GM23338 (cell line): ENCODE measurements at regions not wholly inside any gene's neighbourhood (a gene's known extent, or its start where the extent isn't known, plus 50 kb on each side); places are given as distances from the start of the nearest gene placed in this dataset.

ENCODE experiments used
- ATAC-seq: fragments of 200-7000 bp; cut with Tn5 transposase; 3 replicates; pipeline ENCODE4 v1.9.1; 2020
- DNase-seq: peaks from one replicate; pipeline ENCODE4 v3.0.0-alpha.2; 2015; ENCODE audit warnings: low spot score
- H2AFZ ChIP-seq: fragments of 200-600 bp; sonication (generic); 2 replicates; pipeline ENCODE4 v1.8.0; 2016; ENCODE audit warnings: antibody characterized with exemption, mild to moderate bottlenecking, moderate library complexity
- H3F3A ChIP-seq: fragments of 200-600 bp; sonication (generic); replicated peaks from 2 replicates; pipeline ENCODE4 v1.8.0; 2017; ENCODE audit warnings: antibody characterized with exemption, mixed run types, low read depth
- H3K27ac ChIP-seq: fragments of 200-600 bp; sonication (generic); 2 replicates; pipeline ENCODE4 v1.6.1; 2016; ENCODE audit warnings: low read depth
- H3K27me3 ChIP-seq: fragments of 200-600 bp; sonication (generic); 2 replicates; pipeline ENCODE4 v1.8.0; 2016; ENCODE audit warnings: mild to moderate bottlenecking, mixed run types, moderate library complexity; ENCODE audit not compliant: insufficient read depth
- H3K36me3 ChIP-seq: fragments of 200-600 bp; sonication (generic); 2 replicates; pipeline ENCODE4 v1.8.0; 2016; ENCODE audit warnings: mild to moderate bottlenecking; ENCODE audit not compliant: insufficient read depth
- H3K4me1 ChIP-seq: fragments of 200-600 bp; sonication (generic); 2 replicates; pipeline ENCODE4 v1.8.0; 2016; ENCODE audit warnings: mild to moderate bottlenecking, moderate library complexity; ENCODE audit not compliant: insufficient read depth
- H3K4me2 ChIP-seq: fragments of 200-600 bp; sonication (generic); 2 replicates; pipeline ENCODE4 v1.7.1; 2017; ENCODE audit warnings: mixed run types
- H3K4me3 ChIP-seq: fragments of 200-600 bp; sonication (generic); 2 replicates; pipeline ENCODE4 v1.6.1; 2016; ENCODE audit warnings: mixed run types
- H3K79me2 ChIP-seq: fragments of 200-600 bp; sonication (generic); replicated peaks from 2 replicates; pipeline ENCODE4 v1.8.0; 2017; ENCODE audit warnings: mild to moderate bottlenecking; ENCODE audit not compliant: insufficient read depth
- H3K9me2 ChIP-seq: fragments of 200-600 bp; sonication (generic); 2 replicates; pipeline ENCODE4 v1.8.0; 2017; ENCODE audit not compliant: insufficient read depth
- H4K20me1 ChIP-seq: fragments of 200-600 bp; sonication (generic); replicated peaks from 2 replicates; pipeline ENCODE4 v1.8.0; 2017; ENCODE audit warnings: mild to moderate bottlenecking; ENCODE audit not compliant: insufficient read depth
- H3K27ac Mint-ChIP-seq: 2 replicates; pipeline ENCODE4 v1.8.0; 2020; ENCODE audit warnings: inconsistent platforms, mild to moderate bottlenecking, moderate library complexity, mixed read lengths
- H3K27me3 Mint-ChIP-seq: 3 replicates; pipeline ENCODE4 v1.8.0; 2022; ENCODE audit warnings: low read depth, mild to moderate bottlenecking, moderate library complexity, mixed read lengths, inconsistent platforms; ENCODE audit not compliant: insufficient read depth, poor library complexity
- H3K36me3 Mint-ChIP-seq: 3 replicates; pipeline ENCODE4 v1.8.0; 2021; ENCODE audit warnings: low read depth, mild to moderate bottlenecking, inconsistent platforms, moderate library complexity, mixed read lengths
- H3K4me1 Mint-ChIP-seq: 3 replicates; pipeline ENCODE4 v1.8.0; 2020; ENCODE audit warnings: mild to moderate bottlenecking, inconsistent platforms, mixed read lengths
- H3K4me3 Mint-ChIP-seq: 3 replicates; pipeline ENCODE4 v1.8.0; 2021; ENCODE audit warnings: moderate library complexity, mild to moderate bottlenecking, inconsistent platforms, mixed read lengths
- H3K9me3 Mint-ChIP-seq: 3 replicates; pipeline ENCODE4 v1.8.0; 2020; ENCODE audit warnings: moderate library complexity, mild to moderate bottlenecking, inconsistent platforms, mixed read lengths
- CREB1 ChIP-seq: fragments of 250-450 bp; sonication (Bioruptor Pico); IDR thresholded peaks from 2 replicates; pipeline ENCODE4 v1.5.0; 2020; ENCODE audit warnings: low read depth, mild to moderate bottlenecking, moderate library complexity
- EZH2phosphoT487 ChIP-seq: fragments of 200-600 bp; sonication (generic); IDR thresholded peaks from one replicate; pipeline ENCODE4 v1.8.1; 2018; ENCODE audit warnings: antibody characterized with exemption; ENCODE audit not compliant: unreplicated experiment
- JUNB ChIP-seq: IDR thresholded peaks from one replicate; pipeline ENCODE4 v1.6.1; 2016; ENCODE audit warnings: antibody characterized with exemption; ENCODE audit not compliant: unreplicated experiment
- NANOG ChIP-seq: IDR thresholded peaks from 2 replicates; pipeline ENCODE4 v1.6.1; 2016; ENCODE audit warnings: antibody characterized with exemption, borderline replicate concordance
- POLR2AphosphoS5 ChIP-seq: IDR thresholded peaks from 2 replicates; pipeline ENCODE4 v1.6.1; 2016; ENCODE audit warnings: antibody characterized with exemption, low read depth
- ZNF114 ChIP-seq: fragments of 250-450 bp; sonication (Bioruptor Pico); IDR thresholded peaks from 2 replicates; pipeline ENCODE4 v1.5.0; 2020; ENCODE audit warnings: mild to moderate bottlenecking, moderate library complexity
- ZNF331 ChIP-seq: fragments of 250-450 bp; sonication (Bioruptor Pico); IDR thresholded peaks from 2 replicates; pipeline ENCODE4 v1.5.0; 2020; ENCODE audit warnings: low read depth, mild to moderate bottlenecking, moderate library complexity
- TF ChIP-seq, protein P1 (sequence below): IDR thresholded peaks from 2 replicates; pipeline ENCODE4 v1.6.1; 2016; ENCODE audit warnings: antibody characterized with exemption
- TF ChIP-seq, protein P2 (sequence below): fragments of 250-450 bp; sonication (Bioruptor Pico); IDR thresholded peaks from 2 replicates; pipeline ENCODE4 v1.5.0; 2020; ENCODE audit warnings: mild to moderate bottlenecking, moderate library complexity
- TF ChIP-seq, protein P3 (sequence below), 2 experiments: fragments of 200-600 bp in 1 of 2; sonication (generic) in 1 of 2; conservative IDR thresholded peaks; 2 replicates each; pipeline versions ENCODE4 v1.5.1 to v1.6.1; 2016 to 2017; ENCODE audit warnings: antibody characterized with exemption in 2 of 2, low read depth in 2 of 2, mild to moderate bottlenecking in 2 of 2, moderate library complexity in 1 of 2

DNA sequence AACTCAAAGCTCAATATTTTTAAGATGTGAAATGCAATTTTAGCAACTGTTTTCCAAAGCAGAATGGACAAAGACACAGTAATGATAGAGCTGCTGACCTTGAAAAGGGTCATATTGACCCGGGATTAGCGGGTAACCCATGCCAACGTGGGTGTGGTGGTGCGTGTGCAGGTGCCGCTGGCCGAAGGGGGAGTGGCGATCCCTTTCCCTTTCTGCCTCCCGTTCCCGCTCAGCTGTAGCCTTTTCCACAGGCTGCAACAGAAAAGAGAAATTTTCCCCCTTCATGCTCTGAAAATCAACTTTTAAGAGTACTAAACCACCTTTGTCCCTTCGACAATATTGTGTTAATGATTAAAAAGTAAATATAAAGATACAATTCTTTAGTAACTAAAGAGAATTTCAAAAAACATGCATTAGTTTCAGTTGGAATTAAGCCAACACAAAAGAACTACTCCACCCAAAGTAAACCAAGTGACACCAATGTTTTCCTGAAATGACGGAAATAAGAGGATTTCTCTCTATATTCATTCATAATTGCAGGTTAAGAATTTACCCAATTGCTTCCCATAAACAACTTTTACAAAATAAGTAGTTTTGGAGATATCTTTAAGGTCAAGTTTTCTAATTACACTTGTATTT is 105.2 kb downstream of the ZNF608 start (continued):
- TF ChIP-seq, protein P1, sequence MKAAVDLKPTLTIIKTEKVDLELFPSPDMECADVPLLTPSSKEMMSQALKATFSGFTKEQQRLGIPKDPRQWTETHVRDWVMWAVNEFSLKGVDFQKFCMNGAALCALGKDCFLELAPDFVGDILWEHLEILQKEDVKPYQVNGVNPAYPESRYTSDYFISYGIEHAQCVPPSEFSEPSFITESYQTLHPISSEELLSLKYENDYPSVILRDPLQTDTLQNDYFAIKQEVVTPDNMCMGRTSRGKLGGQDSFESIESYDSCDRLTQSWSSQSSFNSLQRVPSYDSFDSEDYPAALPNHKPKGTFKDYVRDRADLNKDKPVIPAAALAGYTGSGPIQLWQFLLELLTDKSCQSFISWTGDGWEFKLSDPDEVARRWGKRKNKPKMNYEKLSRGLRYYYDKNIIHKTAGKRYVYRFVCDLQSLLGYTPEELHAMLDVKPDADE: no peak
- TF ChIP-seq NANOG: no peak
- TF ChIP-seq JUNB: no peak
- no peak for TF ChIP-seq EZH2phosphoT487
- TF ChIP-seq, protein P2, sequence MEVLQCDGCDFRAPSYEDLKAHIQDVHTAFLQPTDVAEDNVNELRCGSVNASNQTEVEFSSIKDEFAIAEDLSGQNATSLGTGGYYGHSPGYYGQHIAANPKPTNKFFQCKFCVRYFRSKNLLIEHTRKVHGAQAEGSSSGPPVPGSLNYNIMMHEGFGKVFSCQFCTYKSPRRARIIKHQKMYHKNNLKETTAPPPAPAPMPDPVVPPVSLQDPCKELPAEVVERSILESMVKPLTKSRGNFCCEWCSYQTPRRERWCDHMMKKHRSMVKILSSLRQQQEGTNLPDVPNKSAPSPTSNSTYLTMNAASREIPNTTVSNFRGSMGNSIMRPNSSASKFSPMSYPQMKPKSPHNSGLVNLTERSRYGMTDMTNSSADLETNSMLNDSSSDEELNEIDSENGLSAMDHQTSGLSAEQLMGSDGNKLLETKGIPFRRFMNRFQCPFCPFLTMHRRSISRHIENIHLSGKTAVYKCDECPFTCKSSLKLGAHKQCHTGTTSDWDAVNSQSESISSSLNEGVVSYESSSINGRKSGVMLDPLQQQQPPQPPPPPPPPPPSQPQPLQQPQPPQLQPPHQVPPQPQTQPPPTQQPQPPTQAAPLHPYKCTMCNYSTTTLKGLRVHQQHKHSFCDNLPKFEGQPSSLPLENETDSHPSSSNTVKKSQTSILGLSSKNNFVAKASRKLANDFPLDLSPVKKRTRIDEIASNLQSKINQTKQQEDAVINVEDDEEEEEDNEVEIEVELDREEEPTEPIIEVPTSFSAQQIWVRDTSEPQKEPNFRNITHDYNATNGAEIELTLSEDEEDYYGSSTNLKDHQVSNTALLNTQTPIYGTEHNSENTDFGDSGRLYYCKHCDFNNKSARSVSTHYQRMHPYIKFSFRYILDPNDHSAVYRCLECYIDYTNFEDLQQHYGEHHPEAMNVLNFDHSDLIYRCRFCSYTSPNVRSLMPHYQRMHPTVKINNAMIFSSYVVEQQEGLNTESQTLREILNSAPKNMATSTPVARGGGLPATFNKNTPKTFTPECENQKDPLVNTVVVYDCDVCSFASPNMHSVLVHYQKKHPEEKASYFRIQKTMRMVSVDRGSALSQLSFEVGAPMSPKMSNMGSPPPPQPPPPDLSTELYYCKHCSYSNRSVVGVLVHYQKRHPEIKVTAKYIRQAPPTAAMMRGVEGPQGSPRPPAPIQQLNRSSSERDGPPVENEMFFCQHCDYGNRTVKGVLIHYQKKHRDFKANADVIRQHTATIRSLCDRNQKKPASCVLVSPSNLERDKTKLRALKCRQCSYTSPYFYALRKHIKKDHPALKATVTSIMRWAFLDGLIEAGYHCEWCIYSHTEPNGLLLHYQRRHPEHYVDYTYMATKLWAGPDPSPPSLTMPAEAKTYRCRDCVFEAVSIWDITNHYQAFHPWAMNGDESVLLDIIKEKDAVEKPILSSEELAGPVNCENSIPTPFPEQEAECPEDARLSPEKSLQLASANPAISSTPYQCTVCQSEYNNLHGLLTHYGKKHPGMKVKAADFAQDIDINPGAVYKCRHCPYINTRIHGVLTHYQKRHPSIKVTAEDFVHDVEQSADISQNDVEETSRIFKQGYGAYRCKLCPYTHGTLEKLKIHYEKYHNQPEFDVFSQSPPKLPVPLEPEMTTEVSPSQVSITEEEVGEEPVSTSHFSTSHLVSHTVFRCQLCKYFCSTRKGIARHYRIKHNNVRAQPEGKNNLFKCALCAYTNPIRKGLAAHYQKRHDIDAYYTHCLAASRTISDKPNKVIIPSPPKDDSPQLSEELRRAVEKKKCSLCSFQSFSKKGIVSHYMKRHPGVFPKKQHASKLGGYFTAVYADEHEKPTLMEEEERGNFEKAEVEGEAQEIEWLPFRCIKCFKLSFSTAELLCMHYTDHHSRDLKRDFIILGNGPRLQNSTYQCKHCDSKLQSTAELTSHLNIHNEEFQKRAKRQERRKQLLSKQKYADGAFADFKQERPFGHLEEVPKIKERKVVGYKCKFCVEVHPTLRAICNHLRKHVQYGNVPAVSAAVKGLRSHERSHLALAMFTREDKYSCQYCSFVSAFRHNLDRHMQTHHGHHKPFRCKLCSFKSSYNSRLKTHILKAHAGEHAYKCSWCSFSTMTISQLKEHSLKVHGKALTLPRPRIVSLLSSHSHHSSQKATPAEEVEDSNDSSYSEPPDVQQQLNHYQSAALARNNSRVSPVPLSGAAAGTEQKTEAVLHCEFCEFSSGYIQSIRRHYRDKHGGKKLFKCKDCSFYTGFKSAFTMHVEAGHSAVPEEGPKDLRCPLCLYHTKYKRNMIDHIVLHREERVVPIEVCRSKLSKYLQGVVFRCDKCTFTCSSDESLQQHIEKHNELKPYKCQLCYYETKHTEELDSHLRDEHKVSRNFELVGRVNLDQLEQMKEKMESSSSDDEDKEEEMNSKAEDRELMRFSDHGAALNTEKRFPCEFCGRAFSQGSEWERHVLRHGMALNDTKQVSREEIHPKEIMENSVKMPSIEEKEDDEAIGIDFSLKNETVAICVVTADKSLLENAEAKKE (CRISPR knock-in tag): no peak
- no peak for TF ChIP-seq CREB1 (CRISPR knock-in tag)
- TF ChIP-seq ZNF114 (CRISPR knock-in tag): no peak
- TF ChIP-seq ZNF331: no peak

DNA sequence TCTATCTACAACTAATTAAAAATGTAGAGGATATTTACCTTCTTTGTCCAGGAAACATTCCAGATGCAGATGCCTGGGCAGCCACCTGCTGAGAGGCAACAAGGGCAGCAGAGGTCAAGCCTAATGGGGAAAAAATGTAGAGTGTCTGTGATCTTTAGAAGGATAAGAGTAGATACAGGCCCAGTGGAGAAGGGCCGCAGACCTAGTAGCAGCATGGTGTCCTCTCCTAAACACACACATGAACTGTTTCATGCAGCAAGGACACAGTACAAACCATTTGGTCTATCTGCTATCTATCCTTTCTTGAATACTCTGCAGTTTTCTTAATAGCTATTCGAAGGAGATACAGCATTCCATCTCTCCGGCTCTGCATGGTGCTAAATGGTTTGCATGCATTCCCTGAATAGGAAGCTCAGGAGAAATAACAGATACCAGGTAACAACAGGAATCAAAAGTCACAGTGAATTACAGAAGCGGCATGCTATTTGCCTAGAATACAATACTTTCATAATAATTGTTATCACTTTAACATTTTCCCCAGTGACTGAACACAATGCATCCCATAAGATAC is 107.3 kb downstream of the ZNF608 start:
- peaks cover 70% of the 10 kb centered on the region for H3K4me1 Mint-ChIP-seq
- Histone ChIP-seq H3K79me2 (0 out of 2 replicates have a peak, but pooled peaks cover 4% of the 10 kb centered on the region), H3K9me2 (no peaks in the 10 kb centered on the region), H3K4me2 (peak overlapping the region; percentile 8; the same call in 1 of the 2 replicates), H4K20me1 (no peaks in the 10 kb centered on the region), H2AFZ (no peak overlapping the region), H3K27me3 (no peaks in the 10 kb centered on the region), H3K4me1 (peaks cover 71% of the 10 kb centered on the region), H3K4me3 (no peak overlapping the region), H3F3A (0 out of 2 replicates have a peak, but pooled peaks cover 6% of the 10 kb centered on the region), H3K36me3 (no peaks in the 10 kb centered on the region), H3K27ac (peak overlapping the region; percentile 73)
- ATAC-seq (peak; percentile 76), DNase-seq (peak; percentile 86)
- H3K4me3 Mint-ChIP-seq: peak overlapping the region; percentile 24
- H3K36me3 Mint-ChIP-seq: peaks cover 52% of the 10 kb centered on the region
- no peaks in the 10 kb centered on the region; the same call in 2 of the 3 replicates for H3K9me3 Mint-ChIP-seq
- H3K27ac Mint-ChIP-seq: peak overlapping the region; percentile 89
- H3K27me3 Mint-ChIP-seq: peaks cover 4% of the 10 kb centered on the region
- TF ChIP-seq NANOG (peak; percentile 51; the same call in 1 of the 2 replicates), POLR2AphosphoS5 (no peak), EZH2phosphoT487 (no peak)
- TF ChIP-seq, protein P3, sequence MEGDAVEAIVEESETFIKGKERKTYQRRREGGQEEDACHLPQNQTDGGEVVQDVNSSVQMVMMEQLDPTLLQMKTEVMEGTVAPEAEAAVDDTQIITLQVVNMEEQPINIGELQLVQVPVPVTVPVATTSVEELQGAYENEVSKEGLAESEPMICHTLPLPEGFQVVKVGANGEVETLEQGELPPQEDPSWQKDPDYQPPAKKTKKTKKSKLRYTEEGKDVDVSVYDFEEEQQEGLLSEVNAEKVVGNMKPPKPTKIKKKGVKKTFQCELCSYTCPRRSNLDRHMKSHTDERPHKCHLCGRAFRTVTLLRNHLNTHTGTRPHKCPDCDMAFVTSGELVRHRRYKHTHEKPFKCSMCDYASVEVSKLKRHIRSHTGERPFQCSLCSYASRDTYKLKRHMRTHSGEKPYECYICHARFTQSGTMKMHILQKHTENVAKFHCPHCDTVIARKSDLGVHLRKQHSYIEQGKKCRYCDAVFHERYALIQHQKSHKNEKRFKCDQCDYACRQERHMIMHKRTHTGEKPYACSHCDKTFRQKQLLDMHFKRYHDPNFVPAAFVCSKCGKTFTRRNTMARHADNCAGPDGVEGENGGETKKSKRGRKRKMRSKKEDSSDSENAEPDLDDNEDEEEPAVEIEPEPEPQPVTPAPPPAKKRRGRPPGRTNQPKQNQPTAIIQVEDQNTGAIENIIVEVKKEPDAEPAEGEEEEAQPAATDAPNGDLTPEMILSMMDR (conservative IDR thresholded peaks at IDR 0.05; ENCODE audit: low read depth in 2 of 2): no peak
